Stimulated activated CD8-positive, alpha-beta memory T cell treated with anti-CD3 and anti-CD28 coated beads, Interleukin-15, amount 100 ng/mL, for 48 hours (primary cell): ENCODE measurements at regions not wholly inside any gene's neighbourhood (a gene's known extent, or its start where the extent isn't known, plus 50 kb on each side); places are given as distances from the start of the nearest gene placed in this dataset.
"Not testable (repeated sequence)": the region's sequence is repeated elsewhere in the genome, so short reads cannot be mapped to it uniquely, and the experiment has no call there.

ENCODE experiments used
- DNase-seq, 2 donors: peaks; one replicate each; pipeline ENCODE4 v3.0.0-alpha.2; 2020; ENCODE audit warnings: low read depth in 2 of 2

DNA sequence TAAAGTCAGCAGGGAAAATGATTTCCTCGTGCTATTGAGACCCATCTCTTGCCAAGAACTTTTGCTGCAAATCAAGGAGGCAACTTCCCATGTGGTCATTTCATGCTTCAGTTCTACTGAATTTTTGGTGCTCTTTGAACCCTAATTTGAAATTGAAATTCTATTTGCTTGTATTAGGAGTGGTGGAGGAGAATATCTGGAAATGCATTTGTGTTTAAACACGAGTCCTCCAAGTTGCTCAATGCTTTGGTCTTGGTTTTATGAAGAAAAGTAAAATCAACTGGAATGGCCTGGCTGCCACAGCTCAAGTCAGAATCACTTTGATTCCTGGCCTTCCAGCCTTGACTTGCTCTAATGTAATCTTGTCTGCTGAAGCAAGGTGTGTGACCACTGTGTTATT is 613.2 kb downstream of the TLE1 start:
- DNase-seq = no peak

DNA sequence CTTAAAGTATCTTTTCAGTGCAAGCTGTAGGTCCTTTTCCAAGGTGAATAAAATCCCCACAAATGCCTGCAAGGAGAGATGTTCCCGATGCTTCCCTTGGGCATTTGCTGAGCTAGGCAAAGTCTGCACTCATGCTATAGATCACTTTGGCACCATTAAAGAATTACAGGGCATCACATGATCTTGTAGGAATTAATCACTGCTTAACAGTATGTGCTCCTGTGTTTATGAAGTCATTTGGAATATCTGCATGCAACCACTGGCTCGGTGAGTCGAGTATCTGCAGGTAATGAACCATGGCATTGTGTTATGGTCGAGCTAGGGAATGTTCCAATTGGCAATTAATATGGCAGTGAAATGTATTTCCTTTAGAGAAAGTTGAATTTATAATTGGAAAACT is 615.1 kb downstream of the TLE1 start:
- DNase-seq = no peak

DNA sequence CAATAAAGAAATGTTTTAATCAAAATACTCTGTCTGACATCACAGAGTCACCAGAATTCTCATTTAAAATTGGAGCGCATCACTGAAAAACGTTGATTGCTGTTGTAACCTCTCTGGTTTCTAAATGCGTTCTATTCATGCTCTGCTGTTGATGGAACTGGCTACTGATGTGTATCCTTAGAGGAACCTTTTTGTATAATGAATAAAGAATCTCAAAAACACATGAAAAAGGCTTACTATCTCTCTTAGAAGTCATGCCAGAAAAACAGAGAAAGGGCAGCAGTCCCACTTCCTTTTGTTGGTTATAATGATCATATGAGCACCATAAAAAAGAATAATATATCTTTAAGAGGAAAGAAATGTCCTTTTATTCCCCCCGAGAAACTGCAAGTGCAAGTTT is 615.5 kb downstream of the TLE1 start:
- no peak for DNase-seq

DNA sequence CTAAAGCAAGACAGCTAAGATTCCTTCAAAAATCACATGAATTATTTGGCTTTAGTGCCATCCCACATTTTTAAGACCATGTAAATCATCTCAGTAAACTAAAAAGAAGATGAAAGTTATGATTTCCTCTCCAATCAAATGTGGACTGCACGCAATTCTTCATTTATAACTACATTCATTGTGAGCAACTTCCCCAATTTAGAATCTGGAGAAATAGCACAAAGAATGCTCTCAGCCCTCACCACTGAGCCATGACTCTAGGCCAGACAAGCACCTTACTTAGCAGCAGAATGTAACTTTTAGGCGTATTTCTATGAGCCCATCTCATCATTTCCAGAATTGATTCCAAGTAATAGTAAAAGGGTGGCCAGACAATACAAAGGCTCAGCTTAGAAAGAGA is 616.6 kb downstream of the TLE1 start:
- DNase-seq = no peak

DNA sequence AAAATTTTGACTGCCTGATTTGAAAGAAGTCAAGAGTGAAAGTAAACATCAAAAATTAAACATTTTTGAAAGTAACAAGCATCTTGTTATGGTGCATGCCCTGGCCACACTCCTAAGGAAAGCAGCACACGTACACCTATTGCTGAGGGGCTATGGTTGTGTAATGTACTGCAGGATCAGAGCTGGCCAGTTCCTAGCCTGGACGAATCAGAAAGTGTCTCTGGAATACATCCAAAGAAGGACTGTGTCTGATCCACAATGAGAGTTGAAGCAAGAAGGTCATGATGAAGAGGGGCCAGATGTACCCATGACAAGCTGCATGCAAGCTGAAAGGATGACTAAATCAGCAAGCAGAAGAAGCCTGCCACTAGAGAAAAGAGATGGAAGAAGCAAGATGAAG is 618.2 kb downstream of the TLE1 start:
- DNase-seq = no peak

DNA sequence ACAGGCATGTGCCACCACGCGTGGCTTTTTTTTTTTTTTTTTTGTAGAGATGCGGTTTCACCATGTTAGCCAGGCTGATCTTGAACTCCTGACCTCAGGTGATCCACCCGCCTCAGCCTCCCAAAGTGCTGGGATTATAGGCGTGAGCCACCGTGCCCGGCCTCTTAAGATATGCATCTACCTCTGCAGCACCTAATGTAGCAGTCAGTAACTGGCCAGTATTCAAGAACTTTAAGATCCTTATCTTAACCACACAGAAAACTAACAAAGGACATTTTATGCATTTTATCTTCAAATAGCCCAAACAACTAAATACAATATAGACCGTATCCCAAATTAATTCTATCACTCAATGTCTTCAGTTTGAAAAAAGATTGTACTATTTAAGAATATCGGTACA is 618.7 kb downstream of the TLE1 start:
- no peak for DNase-seq

DNA sequence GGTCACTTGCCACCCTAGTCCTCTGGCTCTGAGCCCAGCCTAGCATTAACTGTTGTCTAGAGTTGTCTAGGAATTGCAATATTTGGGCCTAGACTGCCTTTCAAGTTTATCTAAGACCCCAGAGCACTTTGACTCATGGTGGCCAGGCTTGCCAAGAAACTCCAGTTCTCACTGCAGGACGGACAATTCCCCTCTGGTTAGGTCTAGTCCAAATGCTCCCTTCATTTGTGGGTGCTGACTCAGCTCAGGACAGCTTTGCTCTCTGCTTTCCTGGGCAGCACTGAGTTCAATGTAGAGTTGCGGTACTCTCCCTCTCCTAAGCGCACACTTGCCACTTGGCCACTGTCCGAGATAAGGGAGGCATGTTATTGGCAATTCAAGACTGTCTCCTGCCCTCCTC is 619.4 kb downstream of the TLE1 start:
- no peak for DNase-seq

DNA sequence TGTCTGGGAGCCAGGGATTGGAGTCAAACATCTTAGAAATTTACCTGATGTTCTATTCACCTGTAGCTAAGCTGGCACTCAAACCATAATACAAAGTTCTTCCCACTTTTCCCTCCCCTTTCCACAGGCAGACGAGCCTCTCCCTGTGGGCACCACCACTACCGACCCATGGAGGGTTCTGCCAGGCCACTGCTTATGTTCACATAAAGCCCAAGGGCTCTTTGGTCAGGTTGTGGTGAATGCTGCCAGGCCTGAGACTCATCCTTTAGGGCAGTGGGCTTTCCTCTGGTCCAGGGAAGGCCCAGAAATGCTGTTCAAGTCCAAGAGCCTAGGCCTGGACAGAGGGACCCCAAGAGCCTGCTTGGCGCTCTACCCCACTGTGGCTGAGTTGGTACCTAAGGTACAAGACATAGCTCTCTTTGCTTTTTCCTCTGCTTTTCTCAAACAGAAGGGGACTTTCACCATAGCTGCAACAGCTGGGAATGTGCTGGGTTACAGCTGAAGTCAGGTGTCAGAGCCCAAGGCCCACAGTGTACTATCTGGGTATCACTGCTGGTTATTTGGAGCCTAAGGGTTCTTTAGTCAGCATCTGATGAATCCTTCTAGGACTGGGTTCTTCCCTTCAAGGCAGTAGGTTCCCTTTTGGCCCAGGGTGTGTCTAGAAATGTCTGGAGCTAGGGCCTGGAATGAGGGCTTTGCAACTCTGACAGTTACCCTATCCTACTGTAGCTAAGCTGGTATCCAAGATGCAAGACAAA is 620.1 kb downstream of the TLE1 start:
- no peak for DNase-seq

DNA sequence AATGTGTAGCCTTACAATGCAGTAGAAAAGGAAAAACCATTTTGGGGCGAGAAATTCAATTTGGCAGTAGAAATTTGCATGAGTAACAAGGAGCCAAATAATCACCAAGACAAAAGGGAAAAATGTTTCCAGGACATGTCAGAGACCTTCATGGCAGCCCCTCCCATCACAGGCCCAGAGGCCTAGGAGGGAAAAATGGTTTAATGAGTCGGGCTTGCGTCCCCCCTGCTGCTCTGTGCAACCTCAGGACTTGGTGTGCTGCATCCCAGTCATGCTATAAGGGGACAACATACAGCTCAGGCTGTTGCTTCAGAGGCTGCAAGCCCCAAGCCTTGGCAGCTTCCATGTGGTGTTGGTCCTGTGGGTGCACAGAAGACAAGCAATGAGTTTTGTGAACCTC is 626.4 kb downstream of the TLE1 start:
- not testable (repeated sequence) for DNase-seq

DNA sequence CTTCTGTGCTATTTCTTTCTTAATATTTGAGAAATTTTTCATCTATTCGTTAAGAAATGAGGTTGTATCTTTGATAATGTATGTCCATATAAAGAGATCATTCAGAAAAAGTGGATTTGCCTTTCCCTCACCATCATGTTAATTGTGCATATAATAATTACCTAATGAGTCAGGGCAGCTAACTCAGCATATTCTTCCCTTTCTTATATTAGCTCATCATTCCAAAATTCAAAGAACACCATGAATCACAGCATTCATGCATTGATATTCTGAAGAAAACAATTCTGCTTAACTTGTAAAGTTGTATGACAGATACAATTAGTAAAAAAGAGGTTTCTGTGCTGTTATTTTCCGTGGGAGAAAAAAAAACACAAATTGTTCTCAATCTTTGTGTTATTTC is 630.6 kb downstream of the TLE1 start:
- no peak for DNase-seq

DNA sequence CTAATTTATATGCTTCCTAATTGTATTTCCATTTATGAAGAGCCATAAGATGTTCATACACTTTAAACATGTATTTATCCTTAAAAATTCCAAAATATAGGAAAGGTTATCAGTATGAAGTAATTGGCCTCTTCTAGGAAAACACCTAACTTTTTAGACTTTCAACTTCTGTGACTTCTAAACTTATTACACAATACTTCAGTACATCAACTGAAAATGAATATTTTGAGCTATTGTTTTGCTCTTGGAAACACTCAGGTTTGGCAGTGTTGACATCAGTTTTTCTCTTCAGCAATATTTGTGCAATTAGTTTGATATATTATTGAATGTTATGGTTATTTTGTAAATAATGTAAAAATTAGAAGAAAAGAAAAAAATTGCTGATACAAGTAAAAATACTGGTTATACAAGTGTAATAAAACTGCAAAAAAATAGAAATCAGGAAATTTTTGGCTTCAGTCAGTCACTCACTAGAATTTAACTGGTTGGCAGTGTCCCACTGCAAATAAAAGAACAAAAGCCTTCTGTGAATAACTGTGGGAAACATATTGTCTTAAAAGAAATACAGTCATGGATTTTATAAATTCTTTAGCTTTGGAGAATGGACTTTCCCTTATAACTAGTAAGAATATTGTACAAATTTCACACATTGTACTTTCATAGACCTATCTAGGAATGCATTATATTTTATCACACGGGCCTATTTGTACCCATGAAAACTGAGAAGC is 635.9 kb downstream of the TLE1 start:
- no peak for DNase-seq

DNA sequence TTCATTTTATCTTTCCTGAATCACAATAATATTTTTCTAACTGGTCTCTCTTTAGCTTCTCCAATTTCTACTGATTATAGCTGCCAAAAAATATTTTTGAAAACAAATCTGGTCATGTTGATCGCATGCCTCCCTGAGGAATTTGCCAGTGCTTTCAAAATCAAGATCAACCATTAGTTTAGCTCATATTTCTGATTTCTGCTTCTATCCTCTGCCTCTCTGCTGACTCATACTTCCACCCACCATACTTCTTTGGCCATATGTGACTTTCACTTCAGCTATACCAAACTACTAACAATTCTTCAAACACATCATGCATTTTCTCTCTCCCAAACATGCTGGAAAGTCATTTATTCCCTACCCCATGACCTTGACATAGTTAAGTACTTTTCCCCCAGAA is 636.5 kb downstream of the TLE1 start:
- DNase-seq = no peak

DNA sequence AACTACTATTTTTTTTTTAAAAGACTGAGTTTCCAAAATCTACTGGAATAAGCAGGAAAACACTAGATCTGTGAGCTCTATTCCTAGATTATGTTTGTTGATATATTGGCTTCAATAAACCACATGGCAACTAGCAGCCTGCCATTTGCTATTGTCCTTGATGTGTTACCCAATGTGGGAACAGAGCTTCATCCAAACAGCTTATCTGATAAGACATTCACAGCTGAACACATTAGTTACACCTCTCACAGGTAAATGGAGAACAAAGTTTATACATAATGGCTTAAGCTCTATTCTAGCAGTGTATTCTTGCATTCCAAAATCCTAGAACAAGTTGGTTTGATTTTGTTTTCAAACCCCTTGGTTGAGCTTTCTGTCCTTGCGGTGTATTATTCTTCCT is 642.1 kb downstream of the TLE1 start:
- DNase-seq = no peak

DNA sequence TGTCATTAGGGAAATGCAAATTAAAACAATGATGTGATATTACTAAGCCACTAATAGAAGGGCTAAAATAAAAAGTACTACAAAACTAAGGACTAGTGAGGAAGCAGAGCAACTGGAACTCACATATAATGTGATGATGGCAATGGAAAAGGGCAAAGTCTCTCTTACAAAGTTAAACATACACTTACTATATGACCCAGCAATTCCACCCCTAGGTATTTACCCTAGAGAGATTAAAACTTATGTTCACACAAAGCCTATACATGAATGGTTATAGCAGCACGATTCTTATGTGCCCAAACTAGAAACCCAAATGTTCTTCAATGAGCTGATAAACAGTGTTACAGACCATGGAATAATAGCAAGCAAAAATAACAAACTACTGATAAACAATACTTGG is 643.7 kb downstream of the TLE1 start:
- no peak for DNase-seq

DNA sequence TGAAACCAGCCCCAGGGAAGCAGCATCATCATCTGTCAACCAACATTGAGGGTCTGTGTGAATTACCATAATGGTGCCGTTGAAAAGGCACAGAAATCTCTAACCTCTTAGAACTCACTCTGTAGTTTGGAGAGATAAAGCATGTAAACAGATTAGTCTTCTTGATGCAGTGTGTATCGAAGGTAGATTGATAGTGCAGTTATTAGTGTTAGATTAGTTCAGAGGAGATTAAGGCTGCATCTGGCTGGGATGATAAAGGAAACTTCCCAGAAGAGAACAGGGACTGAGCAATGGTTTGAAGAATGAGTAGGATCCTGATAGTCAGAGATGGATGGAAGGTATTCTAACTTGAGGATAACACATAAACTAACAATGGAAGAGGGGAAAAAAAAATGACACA is 651.5 kb downstream of the TLE1 start:
- no peak for DNase-seq

DNA sequence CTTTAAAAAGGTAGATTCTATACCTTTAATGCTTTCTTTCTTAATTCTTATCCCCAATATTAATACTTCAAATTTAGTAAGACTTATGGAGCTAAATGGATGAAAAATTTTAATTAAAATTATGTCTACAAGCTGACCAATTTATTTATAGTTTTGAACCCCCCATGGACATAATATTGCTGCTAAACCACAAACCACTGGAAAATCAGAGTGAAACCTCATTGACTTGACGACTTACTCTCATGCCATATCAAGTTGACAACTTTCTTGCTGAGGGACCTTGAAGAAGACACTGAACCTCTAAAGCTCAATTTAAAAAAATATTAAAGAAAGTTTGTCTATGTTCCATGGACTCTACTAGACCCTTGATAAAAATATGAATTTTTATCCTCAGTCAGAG is 653.7 kb downstream of the TLE1 start:
- no peak for DNase-seq

DNA sequence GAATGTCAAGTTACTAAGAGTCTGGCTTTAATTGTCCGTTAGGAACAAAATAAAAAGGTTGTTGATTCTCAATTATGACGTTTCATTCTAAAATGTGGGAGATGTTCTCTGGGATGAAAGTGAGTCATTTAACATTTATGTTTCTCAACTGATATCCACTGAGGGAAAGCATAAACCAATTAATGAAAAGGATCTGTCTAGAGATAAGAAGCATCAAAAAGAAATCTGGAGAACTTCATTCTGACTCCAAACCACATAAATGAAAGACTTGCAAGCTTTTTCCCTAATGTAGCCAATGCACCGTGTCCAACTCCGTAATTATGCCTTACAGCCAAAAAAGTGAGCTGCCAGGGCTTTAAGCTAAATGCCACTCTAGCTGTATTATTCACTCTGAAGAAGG is 654.2 kb downstream of the TLE1 start:
- no peak for DNase-seq

DNA sequence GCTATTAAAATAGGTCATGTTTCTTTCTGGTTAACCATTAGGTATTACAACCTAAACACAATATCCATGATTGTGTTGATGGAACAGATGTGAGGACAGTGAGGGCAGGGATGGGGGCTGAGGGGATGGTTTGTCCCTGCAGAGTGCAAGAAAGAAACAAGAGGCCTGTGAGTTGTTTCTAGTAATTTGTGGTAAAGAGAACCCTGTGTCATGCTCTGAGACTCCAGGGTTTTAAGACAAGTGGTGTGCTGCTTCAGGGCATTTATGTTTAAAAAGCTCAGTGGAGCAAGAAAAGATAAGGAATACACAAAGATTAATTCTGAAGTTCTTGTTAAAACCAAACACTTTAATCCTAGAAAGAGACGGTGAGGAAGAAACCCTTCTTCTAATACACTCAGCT is 656.5 kb downstream of the TLE1 start:
- no peak for DNase-seq

DNA sequence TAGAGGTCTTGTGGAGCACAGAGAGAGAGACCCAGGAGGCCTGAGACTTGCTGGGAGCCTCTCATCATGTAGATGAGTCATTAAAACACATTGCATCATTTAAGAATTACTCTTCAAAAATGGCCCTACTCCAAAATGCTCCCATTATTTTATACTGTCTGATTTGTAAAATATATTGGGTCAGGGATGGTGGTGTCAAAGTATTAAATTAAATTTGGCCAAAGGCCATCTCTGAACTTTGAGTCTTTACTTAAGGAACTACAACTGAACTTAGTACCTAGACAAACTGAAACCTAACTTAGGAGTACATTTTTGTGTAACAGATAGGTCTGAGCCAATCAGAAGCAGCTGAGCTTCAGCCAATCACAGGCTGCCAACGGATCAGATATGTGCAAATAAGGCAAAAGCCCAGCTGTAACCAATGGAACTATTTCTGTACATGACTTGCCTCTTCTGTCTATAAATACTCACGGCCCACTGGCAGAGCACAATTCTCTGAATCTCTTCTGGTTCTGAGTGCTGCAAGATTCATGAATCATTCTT is 657.2 kb downstream of the TLE1 start:
- no peak for DNase-seq

DNA sequence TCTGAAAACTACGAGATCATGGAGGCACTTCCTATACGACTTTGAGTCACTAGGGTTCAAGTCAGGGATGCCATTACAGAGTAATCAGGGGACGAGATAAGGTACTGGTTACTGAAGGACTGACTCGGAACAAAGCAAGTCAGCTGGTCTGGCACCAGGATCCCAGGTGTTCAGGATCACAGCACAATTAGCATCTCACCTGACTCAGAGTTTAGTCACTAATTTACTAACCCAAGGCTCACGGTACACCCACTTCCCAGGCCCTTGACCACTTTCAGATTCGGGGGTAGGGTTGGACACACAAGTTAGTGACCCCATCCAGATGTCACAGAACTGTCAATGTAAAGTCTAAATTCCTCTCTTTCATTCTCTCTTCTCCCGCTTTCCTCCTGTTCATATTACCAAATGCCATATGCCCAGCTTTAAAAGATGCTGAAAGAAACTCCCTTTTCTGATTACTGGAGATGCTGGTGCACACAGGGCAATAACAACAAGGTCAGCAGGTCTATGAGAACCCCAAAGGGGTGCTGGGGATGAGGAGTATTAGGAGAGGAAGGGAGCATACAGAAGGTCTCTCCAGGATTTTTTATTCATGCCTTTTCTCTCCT is 657.8 kb downstream of the TLE1 start:
- no peak for DNase-seq

DNA sequence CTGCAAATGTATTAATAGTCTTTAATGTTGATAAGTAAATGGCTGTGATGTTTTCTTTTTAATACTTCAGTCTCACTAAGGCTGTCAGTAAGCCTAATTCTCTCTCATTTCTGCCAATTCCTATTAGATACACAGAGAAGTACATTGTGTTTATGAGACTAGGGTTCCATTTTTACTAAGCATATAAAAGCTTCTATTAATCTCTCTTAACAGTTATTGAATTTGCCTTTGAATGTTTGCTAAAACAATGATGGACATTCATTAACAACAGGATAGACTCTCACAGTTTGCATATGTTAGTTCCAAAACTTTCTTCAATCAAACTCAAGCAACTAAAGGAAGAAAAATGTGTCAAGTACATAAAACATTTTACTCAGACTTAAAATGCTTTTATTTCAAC is 659.3 kb downstream of the TLE1 start:
- no peak for DNase-seq

DNA sequence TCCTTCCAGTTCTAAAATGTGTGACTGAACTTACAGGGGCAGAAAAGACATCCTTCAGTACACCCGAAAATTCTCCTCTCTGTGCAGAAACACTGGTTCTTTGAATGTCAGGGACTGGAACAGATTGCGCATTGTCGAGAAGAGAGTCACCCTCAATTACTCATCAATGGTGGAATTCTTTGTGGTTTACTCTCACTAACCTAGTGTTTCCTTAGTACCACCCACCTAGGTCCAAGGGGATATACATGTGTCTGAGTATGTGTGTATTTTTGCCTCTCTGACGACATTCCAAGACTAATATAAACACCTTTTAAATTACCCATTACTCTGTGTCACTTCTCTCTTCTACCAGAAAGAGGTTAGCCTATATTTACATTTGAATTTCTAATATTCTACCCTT is 660.8 kb downstream of the TLE1 start:
- DNase-seq = no peak

DNA sequence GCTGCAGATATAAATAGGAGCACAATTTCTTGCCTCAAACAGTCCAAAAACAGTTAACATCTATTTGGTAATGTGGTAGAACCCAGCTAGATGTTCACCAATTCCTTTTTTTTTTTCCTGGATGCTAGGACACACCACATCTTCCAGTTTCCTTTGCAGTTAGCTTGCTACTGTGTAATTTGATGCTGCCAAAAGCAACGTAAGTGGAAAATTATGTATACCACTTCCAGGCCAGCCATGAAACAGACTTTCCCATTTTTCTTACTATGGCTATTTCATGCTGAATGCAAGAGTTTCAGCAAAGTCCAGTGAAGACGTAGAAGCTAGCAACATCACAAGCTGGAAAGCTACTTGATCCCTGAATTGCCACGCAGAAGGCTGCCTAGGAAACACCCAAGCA is 667.2 kb downstream of the TLE1 start:
- DNase-seq = no peak
